ENCODE measurements at regions not wholly inside any gene's neighbourhood (a gene's known extent, or its start where the extent isn't known, plus 50 kb on each side); places are given as distances from the start of the nearest gene placed in this dataset.

- TF ChIP-seq CTCF (IDR thresholded peaks at IDR 0.05) (no peak), POLR2A (IDR thresholded peaks at IDR 0.05) (no peak)
These were observed 270.9 kb downstream of the MZT1 start for GRCh38 chr13:72456486-72456885.

All from heart left ventricle (tissue), 13 donors.